NCI-H187 (cell line): ENCODE measurements at regions not wholly inside any gene's neighbourhood (a gene's known extent, or its start where the extent isn't known, plus 50 kb on each side); places are given as distances from the start of the nearest gene placed in this dataset.
A peak's percentile ranks its signal among the peaks of the same experiment; 100 is the strongest.

Experiments
- DNase-seq, 2 experiments: peaks; one replicate each; lab custom pipeline; 2025; lab: John Stamatoyannopoulos, UW

- no peak for DNase-seq
Measured at GRCh38 chr10:28963539-28964221, 286.4 kb downstream of the BAMBI start.

GRCh38 chr10:28965937-28966336 lies 288.6 kb downstream of the BAMBI start:
- DNase-seq, result no peak

- DNase-seq, result no peak
Measured at GRCh38 chr10:28967031-28967430, 289.7 kb downstream of the BAMBI start.

- DNase-seq, result no peak
Measured at GRCh38 chr10:28969413-28969812, 292.1 kb downstream of the BAMBI start.

- no peak for DNase-seq
Measured at GRCh38 chr10:28970231-28970630, 292.9 kb downstream of the BAMBI start.

GRCh38 chr10:28971255-28971654 lies 293.9 kb downstream of the BAMBI start:
- no peak for DNase-seq

- no peak for DNase-seq
Measured at GRCh38 chr10:28971764-28972163, 294.4 kb downstream of the BAMBI start.

- DNase-seq, result no peak
Measured at GRCh38 chr10:28973309-28973972, 296.1 kb downstream of the BAMBI start.

- DNase-seq, result peak; percentile 70 to 93
Measured at GRCh38 chr10:28975891-28976531, 298.7 kb downstream of the BAMBI start.

GRCh38 chr10:28977518-28977917 lies 300.2 kb downstream of the BAMBI start:
- DNase-seq, result no peak

- DNase-seq, result no peak
Measured at GRCh38 chr10:28980264-28980663, 302.9 kb downstream of the BAMBI start.

GRCh38 chr10:28981007-28981406 lies 303.7 kb downstream of the BAMBI start:
- no peak for DNase-seq

- no peak for DNase-seq
Measured at GRCh38 chr10:28982974-28983373, 305.7 kb downstream of the BAMBI start.

GRCh38 chr10:28983799-28984198 lies 305.1 kb upstream of the LYZL1 start:
- DNase-seq, result no peak

- no peak for DNase-seq
Measured at GRCh38 chr10:28984431-28984830, 304.4 kb upstream of the LYZL1 start.

- DNase-seq, result no peak
Measured at GRCh38 chr10:28985137-28985885, 303.6 kb upstream of the LYZL1 start.

GRCh38 chr10:28986117-28986792 lies 302.6 kb upstream of the LYZL1 start:
- DNase-seq, result no peak

- no peak for DNase-seq
Measured at GRCh38 chr10:28986856-28987255, 302.0 kb upstream of the LYZL1 start.

GRCh38 chr10:28987555-28988320 lies 301.1 kb upstream of the LYZL1 start:
- DNase-seq, result no peak

- no peak for DNase-seq
Measured at GRCh38 chr10:28988980-28989379, 299.9 kb upstream of the LYZL1 start.
